K562 (cell line): ENCODE measurements at regions not wholly inside any gene's neighbourhood (a gene's known extent, or its start where the extent isn't known, plus 50 kb on each side); places are given as distances from the start of the nearest gene placed in this dataset.

Source experiments
- CTBP1 ChIP-seq: fragments of 450-650 bp; IDR thresholded peaks from 2 replicates; pipeline ENCODE4 v1.6.1; 2016; ENCODE audit warnings: borderline replicate concordance
- CTCF ChIP-seq, 3 experiments: IDR thresholded peaks in 2 of 3; conservative IDR thresholded peaks in 1 of 3; 2 replicates each; pipeline ENCODE4 v1.5.1; 2011 to 2012; ENCODE audit warnings: low read length in 3 of 3, mild to moderate bottlenecking in 3 of 3, control low read depth in 2 of 3, improper control_type of control experiment in 1 of 3, inconsistent platforms in 1 of 3, low read depth in 1 of 3, mixed read lengths in 1 of 3, moderate library complexity in 1 of 3; ENCODE audit not compliant: insufficient read depth in 2 of 3
- ETV6 ChIP-seq, 3 experiments: fragments of 150-350 bp in 1 of 3; sonication (generic) in 1 of 3; formaldehyde crosslinking in 1 of 3; IDR thresholded peaks; 2 replicates each; pipeline versions ENCODE4 v1.6.1 to v1.8.0; 2014 to 2022; ENCODE audit warnings: borderline replicate concordance in 2 of 3, low read depth in 2 of 3, antibody characterized with exemption in 1 of 3, low read length in 1 of 3, mild to moderate bottlenecking in 1 of 3, missing genetic modification reagents in 1 of 3
- FOXO4 ChIP-seq: fragments of 450-650 bp; formaldehyde crosslinking; IDR thresholded peaks from 2 replicates; pipeline ENCODE4 v1.4.0; 2020; ENCODE audit warnings: mild to moderate bottlenecking, moderate library complexity
- GABPA ChIP-seq: fragments of 200-800 bp; sonication (Bioruptor generic); conservative IDR thresholded peaks from 2 replicates; pipeline ENCODE4 v1.6.1; 2016; ENCODE audit warnings: low read depth, missing genetic modification characterization, missing compliant biosample characterization
- IRF2 ChIP-seq: sonication (generic); formaldehyde crosslinking; IDR thresholded peaks from 2 replicates; pipeline ENCODE4 v1.8.1; 2022; ENCODE audit warnings: mild to moderate bottlenecking, missing genetic modification reagents
- MAX ChIP-seq: sonication (generic); formaldehyde crosslinking; IDR thresholded peaks from 2 replicates; pipeline ENCODE4 v1.9.0; 2022; ENCODE audit warnings: mild to moderate bottlenecking, missing genetic modification reagents
- MXD1 ChIP-seq: fragments of 250-450 bp; sonication (Bioruptor Pico); IDR thresholded peaks from 2 replicates; pipeline ENCODE4 v1.8.0; 2021; ENCODE audit warnings: borderline replicate concordance, mild to moderate bottlenecking, moderate library complexity; ENCODE audit not compliant: poor library complexity, severe bottlenecking
- NR2C2 ChIP-seq, 2 experiments: fragments of 200-800 bp in 1 of 2; sonication (Bioruptor generic) in 1 of 2; sonication (generic) in 1 of 2; formaldehyde crosslinking in 1 of 2; IDR thresholded peaks; 2 replicates each; pipeline versions ENCODE4 v1.6.1 to v1.8.0; 2016 to 2022; ENCODE audit warnings: mild to moderate bottlenecking in 1 of 2, missing compliant biosample characterization in 1 of 2, missing genetic modification characterization in 1 of 2, missing genetic modification reagents in 1 of 2
- RAD21 ChIP-seq, 2 experiments: fragments of 250-450 bp in 1 of 2; fragments of 450-650 bp in 1 of 2; sonication (Bioruptor Pico) in 1 of 2; formaldehyde crosslinking in 1 of 2; IDR thresholded peaks in 1 of 2; conservative IDR thresholded peaks in 1 of 2; 2 replicates each; pipeline versions ENCODE4 v1.4.0 to v1.8.0; 2020 to 2022; ENCODE audit warnings: mild to moderate bottlenecking in 2 of 2, moderate library complexity in 1 of 2
- TFAM ChIP-seq: fragments of 250-450 bp; sonication (Bioruptor Pico); conservative IDR thresholded peaks from 2 replicates; pipeline ENCODE4 v1.5.0; 2021; ENCODE audit warnings: mild to moderate bottlenecking, moderate library complexity
- TOE1 ChIP-seq, 2 experiments: fragments of 450-650 bp in 1 of 2; sonication (generic) in 1 of 2; formaldehyde crosslinking in 1 of 2; IDR thresholded peaks; 2 replicates each; pipeline versions ENCODE4 v1.7.1 to v1.8.0; 2016 to 2022; ENCODE audit warnings: borderline replicate concordance in 2 of 2, mild to moderate bottlenecking in 2 of 2, antibody characterized with exemption in 1 of 2, inconsistent platforms in 1 of 2, low read depth in 1 of 2, missing genetic modification reagents in 1 of 2, moderate library complexity in 1 of 2

GRCh38 chr5:13081116-13081515 lies 863.4 kb downstream of the DNAH5 start:
- TF ChIP-seq MAX (CRISPR knock-in tag) (no peak), CTCF (IDR thresholded peaks at IDR 0.05 in 2 of 3, conservative IDR thresholded peaks at IDR 0.05 in 1 of 3; ENCODE audit: insufficient read depth in 2 of 3, low read depth in 1 of 3, low read length in 3 of 3) (no peak), GABPA (tag) (no peak), NR2C2 (CRISPR knock-in tag; IDR thresholded peaks at IDR 0.05) (no peak), NR2C2 (tag; IDR thresholded peaks at IDR 0.05) (no peak), RAD21 (CRISPR knock-in tag; conservative IDR thresholded peaks at IDR 0.05 in 1 of 2, IDR thresholded peaks at IDR 0.05 in 1 of 2) (no peak), CTBP1 (no peak), ETV6 (IDR thresholded peaks at IDR 0.05; ENCODE audit: borderline replicate concordance in 1 of 2, low read depth in 2 of 2, low read length in 1 of 2) (no peak), ETV6 (CRISPR knock-in tag; IDR thresholded peaks at IDR 0.05; ENCODE audit: borderline replicate concordance) (no peak), TFAM (CRISPR knock-in tag) (no peak), IRF2 (no peak), FOXO4 (no peak), MXD1 (CRISPR knock-in tag) (no peak), TOE1 (IDR thresholded peaks at IDR 0.05; ENCODE audit: borderline replicate concordance) (no peak), TOE1 (CRISPR knock-in tag; IDR thresholded peaks at IDR 0.05; ENCODE audit: borderline replicate concordance, low read depth) (no peak)
